OCI-LY7 (cell line): ENCODE measurements at regions not wholly inside any gene's neighbourhood (a gene's known extent, or its start where the extent isn't known, plus 50 kb on each side); places are given as distances from the start of the nearest gene placed in this dataset.

Experiments used
- CTCF ChIP-seq: fragments of 200-600 bp; sonication (generic); conservative IDR thresholded peaks from 2 replicates; pipeline ENCODE4 v1.5.1; 2014; ENCODE audit warnings: mild to moderate bottlenecking, antibody characterized with exemption, low read length, moderate library complexity, mixed read lengths
- EZH2phosphoT487 ChIP-seq: fragments of 200-600 bp; sonication (generic); IDR thresholded peaks from 2 replicates; pipeline ENCODE4 v1.6.1; 2018; ENCODE audit warnings: low read depth, borderline replicate concordance, mild to moderate bottlenecking, mixed run types, antibody characterized with exemption, low read length, moderate library complexity, mixed read lengths

GRCh38 chr3:181497358-181497757, 214.4 kb upstream of the SOX2 start:
- no peak for TF ChIP-seq CTCF
- TF ChIP-seq EZH2phosphoT487: no peak
